NCI-H1417 treated with DMSO at 0.1 percent for 48 hours (cell line): ENCODE measurements at regions not wholly inside any gene's neighbourhood (a gene's known extent, or its start where the extent isn't known, plus 50 kb on each side); places are given as distances from the start of the nearest gene placed in this dataset.
"Not testable (repeated sequence)": the region's sequence is repeated elsewhere in the genome, so short reads cannot be mapped to it uniquely, and the experiment has no call there.

ENCODE experiments used
- DNase-seq: peaks from one replicate; lab custom pipeline; 2025; lab: John Stamatoyannopoulos, UW

- DNase-seq, result no peak
Measured at GRCh38 chr3:159455741-159456181, 532.9 kb upstream of the IL12A start.

GRCh38 chr3:159458010-159458409 lies 530.6 kb upstream of the IL12A start:
- DNase-seq, result no peak

- DNase-seq, result no peak
Measured at GRCh38 chr3:159458982-159459381, 529.7 kb upstream of the IL12A start.

- no peak for DNase-seq
Measured at GRCh38 chr3:159472611-159473010, 516.0 kb upstream of the IL12A start.

GRCh38 chr3:159473206-159473605 lies 515.4 kb upstream of the IL12A start:
- DNase-seq, result no peak

- no peak for DNase-seq
Measured at GRCh38 chr3:159480046-159480445, 508.6 kb upstream of the IL12A start.

- no peak for DNase-seq
Measured at GRCh38 chr3:159482241-159482993, 506.2 kb upstream of the IL12A start.

- no peak for DNase-seq
Measured at GRCh38 chr3:159482994-159483367, 505.7 kb upstream of the IL12A start.

- DNase-seq, result no peak
Measured at GRCh38 chr3:159486580-159486979, 502.1 kb upstream of the IL12A start.

- DNase-seq, result no peak
Measured at GRCh38 chr3:159487304-159487703, 501.3 kb upstream of the IL12A start.

GRCh38 chr3:159488602-159489001 lies 500.0 kb upstream of the IL12A start:
- DNase-seq, result no peak

- no peak for DNase-seq
Measured at GRCh38 chr3:159497361-159497760, 491.3 kb upstream of the IL12A start.

GRCh38 chr3:159499031-159499793 lies 489.4 kb upstream of the IL12A start:
- DNase-seq, result no peak

GRCh38 chr3:159501029-159501428 lies 487.6 kb upstream of the IL12A start:
- DNase-seq, result no peak

- no peak for DNase-seq
Measured at GRCh38 chr3:159502986-159503385, 485.6 kb upstream of the IL12A start.

GRCh38 chr3:159510988-159511387 lies 477.6 kb upstream of the IL12A start:
- DNase-seq, result not testable (repeated sequence)

- no peak for DNase-seq
Measured at GRCh38 chr3:159513444-159513843, 475.2 kb upstream of the IL12A start.

GRCh38 chr3:159513867-159514380 lies 474.7 kb upstream of the IL12A start:
- no peak for DNase-seq

GRCh38 chr3:159517105-159517504 lies 471.5 kb upstream of the IL12A start:
- DNase-seq, result no peak

- no peak for DNase-seq
Measured at GRCh38 chr3:159520638-159521037, 468.0 kb upstream of the IL12A start.

GRCh38 chr3:159522276-159522675 lies 466.4 kb upstream of the IL12A start:
- DNase-seq, result no peak

GRCh38 chr3:159528251-159528895 lies 460.3 kb upstream of the IL12A start:
- DNase-seq, result no peak

- no peak for DNase-seq
Measured at GRCh38 chr3:159532577-159532976, 456.1 kb upstream of the IL12A start.
